ENCODE measurements at regions not wholly inside any gene's neighbourhood (a gene's known extent, or its start where the extent isn't known, plus 50 kb on each side); places are given as distances from the start of the nearest gene placed in this dataset.

DNA sequence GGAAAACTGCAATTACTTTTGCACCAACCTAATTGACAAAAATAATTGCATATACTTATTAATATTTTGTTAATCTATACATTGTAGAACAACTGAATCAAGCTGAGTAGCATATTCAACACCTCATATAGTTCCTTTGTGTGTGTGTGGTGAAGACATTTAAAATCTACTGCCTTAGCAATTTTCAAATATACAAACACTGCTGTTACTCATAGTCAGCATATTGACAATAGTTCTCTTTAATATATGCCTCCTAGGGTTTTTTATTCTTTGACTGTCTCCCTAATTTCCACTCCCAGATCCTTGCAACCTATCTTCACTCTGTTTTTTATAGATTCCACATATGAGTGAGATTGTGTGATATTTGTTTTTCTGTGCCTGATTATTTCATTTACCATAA, 426.8 kb downstream of the PPARGC1A start:
- no peak overlapping the region for H3K4me3 ChIP-seq
- no peaks in the 10 kb centered on the region for H3K36me3 ChIP-seq (ENCODE audit: insufficient read depth in 1 of 2, low read depth in 1 of 2)
- DNase-seq (no peak), ATAC-seq (no peak)
- intact Hi-C loops (cut with DNase I), result no loop called here
- no peaks in the 10 kb centered on the region for H3K27me3 ChIP-seq (ENCODE audit: insufficient read depth in 3 of 3, low read length in 2 of 3)
- TF ChIP-seq, protein P1, sequence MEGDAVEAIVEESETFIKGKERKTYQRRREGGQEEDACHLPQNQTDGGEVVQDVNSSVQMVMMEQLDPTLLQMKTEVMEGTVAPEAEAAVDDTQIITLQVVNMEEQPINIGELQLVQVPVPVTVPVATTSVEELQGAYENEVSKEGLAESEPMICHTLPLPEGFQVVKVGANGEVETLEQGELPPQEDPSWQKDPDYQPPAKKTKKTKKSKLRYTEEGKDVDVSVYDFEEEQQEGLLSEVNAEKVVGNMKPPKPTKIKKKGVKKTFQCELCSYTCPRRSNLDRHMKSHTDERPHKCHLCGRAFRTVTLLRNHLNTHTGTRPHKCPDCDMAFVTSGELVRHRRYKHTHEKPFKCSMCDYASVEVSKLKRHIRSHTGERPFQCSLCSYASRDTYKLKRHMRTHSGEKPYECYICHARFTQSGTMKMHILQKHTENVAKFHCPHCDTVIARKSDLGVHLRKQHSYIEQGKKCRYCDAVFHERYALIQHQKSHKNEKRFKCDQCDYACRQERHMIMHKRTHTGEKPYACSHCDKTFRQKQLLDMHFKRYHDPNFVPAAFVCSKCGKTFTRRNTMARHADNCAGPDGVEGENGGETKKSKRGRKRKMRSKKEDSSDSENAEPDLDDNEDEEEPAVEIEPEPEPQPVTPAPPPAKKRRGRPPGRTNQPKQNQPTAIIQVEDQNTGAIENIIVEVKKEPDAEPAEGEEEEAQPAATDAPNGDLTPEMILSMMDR (IDR thresholded peaks at IDR 0.05), result no peak
- H3K9me3 ChIP-seq, result peaks cover 7% of the 10 kb centered on the region
- H3K27ac ChIP-seq, result no peak overlapping the region
- H3K4me1 ChIP-seq, result no peaks in the 10 kb centered on the region

- no peak overlapping the region for H3K27ac ChIP-seq
- 39 to 61% (median 45%) methylated on average over 1 of the region's 1 CpG for WGBS, 3 donors
- ATAC-seq, result peak in 3 of 4 donors; percentile 39 to 68 (median 59)
- intact Hi-C loops (cut with DNase I), result no loop called here
- TF ChIP-seq, protein P1 (IDR thresholded peaks at IDR 0.05), result no peak
- peaks cover 12% of the 10 kb centered on the region for H3K4me1 ChIP-seq
- H3K9me3 ChIP-seq, result no peaks in the 10 kb centered on the region
- DNase-seq, result no peak
- no peaks in the 10 kb centered on the region for H3K36me3 ChIP-seq (ENCODE audit: insufficient read depth in 1 of 2, low read depth in 1 of 2)
- no peaks in the 10 kb centered on the region for H3K27me3 ChIP-seq (ENCODE audit: insufficient read depth in 3 of 3, low read length in 2 of 3)
- H3K4me3 ChIP-seq, result no peak overlapping the region
Observed at GRCh38 chr4:23458054-23458453, 431.8 kb downstream of the PPARGC1A start.

DNA sequence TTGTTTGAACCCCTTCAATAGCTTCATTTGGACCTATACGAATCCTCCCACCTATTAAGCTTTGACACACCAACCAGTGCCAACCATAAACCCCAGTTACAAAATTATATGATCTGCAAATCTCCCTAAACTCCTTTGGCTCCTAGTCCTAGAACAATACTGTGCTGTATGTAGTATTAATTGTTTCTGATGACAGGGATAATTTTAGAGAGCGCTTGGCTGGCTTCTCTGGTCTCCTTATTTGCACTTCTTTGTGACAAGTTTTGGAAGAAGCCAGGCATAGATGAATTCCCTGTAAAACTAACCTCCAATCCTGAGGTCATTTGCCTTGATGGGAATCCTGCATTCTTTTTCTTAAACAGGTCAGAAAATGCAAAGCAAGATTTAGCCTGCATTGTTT, 433.0 kb downstream of the PPARGC1A start:
- Histone ChIP-seq H3K27ac (no peak overlapping the region), H3K9me3 (no peaks in the 10 kb centered on the region), H3K36me3 (ENCODE audit: insufficient read depth in 1 of 2, low read depth in 1 of 2) (no peaks in the 10 kb centered on the region), H3K4me3 (no peak overlapping the region), H3K4me1 (peaks cover 17% of the 10 kb centered on the region), H3K27me3 (ENCODE audit: insufficient read depth in 3 of 3, low read length in 2 of 3) (no peaks in the 10 kb centered on the region)
- ATAC-seq, result peak in 3 of 4 donors; percentile 30 to 56 (median 43)
- 52 to 53% (median 53%) methylated on average over 2 of the region's 2 CpGs for WGBS, 3 donors
- DNase-seq, result no peak
- TF ChIP-seq, protein P1 (IDR thresholded peaks at IDR 0.05), result no peak
- intact Hi-C loops (cut with DNase I), result no loop called here

- H3K4me3 ChIP-seq, result peak overlapping the region; percentile 21
- WGBS, 3 donors, result 14 to 20% (median 19%) methylated on average over 5 of the region's 5 CpGs
- peaks cover 17% of the 10 kb centered on the region for H3K4me1 ChIP-seq
- H3K27ac ChIP-seq, result peak overlapping the region; percentile 31
- H3K9me3 ChIP-seq, result no peaks in the 10 kb centered on the region
- peak; percentile 81 to 93 (median 88) for ATAC-seq
- intact Hi-C loops (cut with DNase I), result no loop called here
- H3K36me3 ChIP-seq (ENCODE audit: insufficient read depth in 1 of 2, low read depth in 1 of 2), result no peaks in the 10 kb centered on the region
- TF ChIP-seq, protein P1 (IDR thresholded peaks at IDR 0.05), result peak; percentile 24
- no peaks in the 10 kb centered on the region for H3K27me3 ChIP-seq (ENCODE audit: insufficient read depth in 3 of 3, low read length in 2 of 3)
- DNase-seq, result no peak
Observed at GRCh38 chr4:23455456-23456158, 434.2 kb downstream of the PPARGC1A start.

All from psoas muscle (tissue), 7 donors.